PC-9 (cell line): ENCODE measurements at regions not wholly inside any gene's neighbourhood (a gene's known extent, or its start where the extent isn't known, plus 50 kb on each side); places are given as distances from the start of the nearest gene placed in this dataset.
A peak's percentile ranks its signal among the peaks of the same experiment; 100 is the strongest.

Experiments
- BruUV-seq: library from RNA; stranded (reverse); fragments of 400-500 nt; replicated peaks from 2 replicates; lab custom pipeline; 2021; lab: Mats Ljungman, UMichigan
- CTCF ChIA-PET: fragments of 300-600 bp; sonication (Branson Sonifier 250); formaldehyde crosslinking; loops from one replicate; lab custom pipeline; 2022; ENCODE audit warnings: antibody characterized with exemption; lab: Charles Lee
- POLR2A ChIA-PET: fragments of 300-600 bp; sonication (Branson Sonifier 250); formaldehyde crosslinking; loops from one replicate; lab custom pipeline; 2022; ENCODE audit warnings: antibody characterized with exemption; ENCODE audit not compliant: unreplicated experiment; lab: Charles Lee
- DNase-seq, 2 experiments: peaks; one replicate each; pipeline versions ENCODE4 v3.0.0 to v3.0.0-alpha.2; 2015 to 2022; ENCODE audit warnings: mixed read lengths in 1 of 2
- H2AFZ ChIP-seq: fragments of 200-600 bp; sonication (generic); 2 replicates; pipeline ENCODE4 v1.8.1; 2017; ENCODE audit warnings: antibody characterized with exemption
- H3F3A ChIP-seq: fragments of 200-600 bp; sonication (generic); 2 replicates; pipeline ENCODE4 v1.8.1; 2017; ENCODE audit warnings: antibody characterized with exemption, mild to moderate bottlenecking, low read depth; ENCODE audit not compliant: insufficient read depth
- H3K27ac ChIP-seq: fragments of 200-600 bp; sonication (generic); 2 replicates; pipeline ENCODE4 v1.6.1; 2016; ENCODE audit warnings: mixed run types
- H3K27me3 ChIP-seq: fragments of 200-600 bp; sonication (generic); 2 replicates; pipeline ENCODE4 v1.6.1; 2016; ENCODE audit warnings: low read depth, mixed run types; ENCODE audit not compliant: insufficient read depth
- H3K36me3 ChIP-seq: fragments of 200-600 bp; sonication (generic); 2 replicates; pipeline ENCODE4 v1.6.1; 2016; ENCODE audit warnings: low read depth, mixed run types
- H3K4me1 ChIP-seq: fragments of 200-600 bp; sonication (generic); replicated peaks from 2 replicates; pipeline ENCODE4 v1.6.1; 2016; ENCODE audit warnings: mixed run types; ENCODE audit not compliant: insufficient read depth
- H3K4me2 ChIP-seq: fragments of 200-600 bp; sonication (generic); 2 replicates; pipeline ENCODE4 v1.6.1; 2017; ENCODE audit warnings: mixed run types
- H3K4me3 ChIP-seq: fragments of 200-600 bp; sonication (generic); 2 replicates; pipeline ENCODE4 v1.6.1; 2016; ENCODE audit warnings: mixed run types
- H3K79me2 ChIP-seq: fragments of 200-600 bp; sonication (generic); 2 replicates; pipeline ENCODE4 v1.6.1; 2017; ENCODE audit warnings: low read depth, mixed run types
- H3K9me2 ChIP-seq: fragments of 200-600 bp; sonication (generic); 2 replicates; pipeline ENCODE4 v1.8.1; 2017; ENCODE audit warnings: mild to moderate bottlenecking; ENCODE audit not compliant: insufficient read depth
- H3K9me3 ChIP-seq: fragments of 200-600 bp; sonication (generic); 2 replicates; pipeline ENCODE4 v1.8.1; 2016; ENCODE audit warnings: low read depth; ENCODE audit not compliant: insufficient read depth
- H4K20me1 ChIP-seq: fragments of 200-600 bp; sonication (generic); 2 replicates; pipeline ENCODE4 v1.8.1; 2017; ENCODE audit not compliant: insufficient read depth
- CTCF ChIP-seq: fragments of 200-600 bp; sonication (generic); conservative IDR thresholded peaks from 2 replicates; pipeline ENCODE4 v1.6.1; 2017; ENCODE audit warnings: mixed run types, antibody characterized with exemption, mild to moderate bottlenecking, moderate library complexity
- EZH2 ChIP-seq: fragments of 200-600 bp; sonication (generic); IDR thresholded peaks from 2 replicates; pipeline ENCODE4 v1.8.0; 2017; ENCODE audit warnings: antibody characterized with exemption, low read depth
- intact Hi-C: fragments of 100-400 bp; cut with micrococcal nuclease; formaldehyde crosslinking; loops from one replicate; pipeline ENCODE4 v1.10.0; 2022; ENCODE audit not compliant: unreplicated experiment

GRCh38 chr2:221197225-221197856 is 374.8 kb downstream of the EPHA4 start:
- Histone ChIP-seq H3F3A (no peaks in the 10 kb centered on the region), H2AFZ (no peak overlapping the region), H3K36me3 (no peaks in the 10 kb centered on the region), H3K27ac (no peak overlapping the region), H4K20me1 (no peaks in the 10 kb centered on the region), H3K4me1 (no peaks in the 10 kb centered on the region), H3K9me3 (no peaks in the 10 kb centered on the region), H3K79me2 (no peaks in the 10 kb centered on the region), H3K9me2 (no peaks in the 10 kb centered on the region), H3K4me3 (no peak overlapping the region), H3K4me2 (no peak overlapping the region), H3K27me3 (no peaks in the 10 kb centered on the region)
- intact Hi-C loops, result no loop called here
- BruUV-seq, result no TSS peak
- DNase-seq, result no peak
- ChIA-PET POLR2A (no interaction called here), CTCF (no interaction called here)
- no peak for TF ChIP-seq EZH2
- no peak for TF ChIP-seq CTCF

- DNase-seq, result peak in 1 of 2 experiments; percentile 41
- ChIA-PET POLR2A (no interaction called here), CTCF (no interaction called here)
These were observed 373.8 kb downstream of the EPHA4 start for GRCh38 chr2:221198309-221198708.

GRCh38 chr2:221200184-221200839 is 371.8 kb downstream of the EPHA4 start:
- Histone ChIP-seq H3K27ac (no peak overlapping the region), H2AFZ (no peak overlapping the region), H3K4me2 (no peak overlapping the region), H3K9me2 (no peaks in the 10 kb centered on the region), H4K20me1 (no peaks in the 10 kb centered on the region), H3F3A (no peaks in the 10 kb centered on the region), H3K79me2 (no peaks in the 10 kb centered on the region), H3K4me1 (0 out of 2 replicates have a peak, but pooled peaks cover 3% of the 10 kb centered on the region), H3K4me3 (no peak overlapping the region), H3K27me3 (no peaks in the 10 kb centered on the region), H3K36me3 (no peaks in the 10 kb centered on the region), H3K9me3 (no peaks in the 10 kb centered on the region)
- CTCF ChIA-PET, result no interaction called here
- no peak for TF ChIP-seq CTCF
- no peak for TF ChIP-seq EZH2
- POLR2A ChIA-PET, result no interaction called here
- BruUV-seq, result no TSS peak
- intact Hi-C loops, result no loop called here
- DNase-seq, result no peak

More at GRCh38 chr2:221198309-221198708, 373.8 kb downstream of the EPHA4 start:
- Histone ChIP-seq H3K9me2 (no peaks in the 10 kb centered on the region), H2AFZ (no peak overlapping the region), H3K27me3 (no peaks in the 10 kb centered on the region), H3K4me3 (no peak overlapping the region), H3K4me1 (no peaks in the 10 kb centered on the region), H3K27ac (no peak overlapping the region), H3F3A (no peaks in the 10 kb centered on the region), H3K4me2 (no peak overlapping the region), H3K36me3 (no peaks in the 10 kb centered on the region), H4K20me1 (no peaks in the 10 kb centered on the region), H3K9me3 (no peaks in the 10 kb centered on the region), H3K79me2 (no peaks in the 10 kb centered on the region)
- no TSS peak for BruUV-seq
- intact Hi-C loops, result no loop called here
- TF ChIP-seq EZH2 (no peak), CTCF (no peak)
